ENCODE measurements at regions not wholly inside any gene's neighbourhood (a gene's known extent, or its start where the extent isn't known, plus 50 kb on each side); places are given as distances from the start of the nearest gene placed in this dataset.

GRCh38 chr16:63216696-63217423 lies 1180.6 kb upstream of the CDH8 start:
- TF ChIP-seq CTCF (IDR thresholded peaks at IDR 0.05) (no peak), POLR2A (IDR thresholded peaks at IDR 0.05) (no peak), POLR2AphosphoS5 (IDR thresholded peaks at IDR 0.05) (no peak)
